HG03196 (cell line): ENCODE measurements at regions not wholly inside any gene's neighbourhood (a gene's known extent, or its start where the extent isn't known, plus 50 kb on each side); places are given as distances from the start of the nearest gene placed in this dataset.
"Not testable (repeated sequence)": the region's sequence is repeated elsewhere in the genome, so short reads cannot be mapped to it uniquely, and the experiment has no call there.

Experiments
- ATAC-seq: cut with Tn5 transposase; IDR thresholded peaks from one replicate; pipeline ENCODE4 v1.9.1; 2021; ENCODE audit not compliant: unreplicated experiment

- not testable (repeated sequence) for ATAC-seq
Measured at GRCh38 chr10:6702833-6703232, 122.8 kb upstream of the PRKCQ start.

- no peak for ATAC-seq
Measured at GRCh38 chr10:6702030-6702429, 122.0 kb upstream of the PRKCQ start.

DNA sequence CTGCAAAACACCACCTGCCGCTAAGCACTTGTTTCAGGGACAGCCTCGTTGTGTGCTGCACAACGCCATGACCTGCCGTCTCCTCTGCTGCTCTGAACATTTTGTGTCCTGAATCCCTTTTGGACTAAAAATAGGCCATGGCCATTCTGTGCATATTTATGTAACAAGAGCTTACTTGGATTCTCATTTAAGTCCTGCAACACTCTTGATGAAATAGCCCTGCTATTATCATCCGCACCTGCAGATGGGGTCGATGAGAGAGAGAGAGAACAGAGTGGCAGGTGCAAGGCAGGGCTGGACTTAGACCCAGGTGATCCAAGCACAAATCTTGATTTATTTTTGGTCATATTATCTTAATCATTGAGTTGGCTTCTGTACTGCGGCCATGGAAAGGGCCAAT lies 121.2 kb upstream of the PRKCQ start:
- ATAC-seq: no peak

DNA sequence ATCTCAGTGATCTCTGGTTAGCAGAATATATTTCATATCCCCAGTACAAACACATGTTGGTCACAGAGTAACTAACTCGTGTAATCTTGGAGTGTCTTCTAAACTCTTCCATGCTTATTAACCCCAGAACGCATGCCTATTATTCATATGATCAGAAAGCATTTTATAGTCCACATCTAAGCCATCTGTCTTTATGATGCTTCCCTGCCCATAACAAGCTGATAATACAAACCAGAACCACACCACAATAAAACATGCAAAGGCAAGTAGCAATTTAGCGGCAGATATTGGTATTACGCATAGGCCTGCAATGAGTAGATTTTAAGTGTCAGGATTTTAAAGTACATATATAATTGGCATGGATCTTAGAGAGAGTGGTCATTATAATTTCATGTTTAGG lies 120.0 kb upstream of the PRKCQ start:
- no peak for ATAC-seq

GRCh38 chr10:6699336-6699735 lies 119.3 kb upstream of the PRKCQ start:
- no peak for ATAC-seq

DNA sequence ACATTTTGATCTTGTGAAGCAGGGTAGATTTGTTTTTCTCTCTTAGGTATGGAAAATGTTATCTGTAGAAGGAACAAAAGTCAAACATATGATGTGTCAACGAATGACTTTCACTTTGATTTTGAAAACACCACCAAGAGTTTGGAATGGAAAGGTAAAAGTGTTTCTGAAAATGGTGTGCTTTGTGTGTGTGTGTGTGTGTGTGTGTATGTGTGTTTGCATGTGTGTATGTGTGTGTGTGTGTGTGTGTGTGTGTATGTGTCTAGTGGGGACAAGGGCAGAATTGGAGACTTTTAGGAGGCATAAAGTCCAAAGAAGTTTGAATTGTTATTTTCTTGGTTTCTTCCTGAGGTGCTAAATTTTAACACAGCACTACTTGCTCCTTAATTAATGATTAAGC lies 115.4 kb upstream of the PRKCQ start:
- ATAC-seq: no peak

- no peak for ATAC-seq
Measured at GRCh38 chr10:6694447-6695140, 114.5 kb upstream of the PRKCQ start.

GRCh38 chr10:6692856-6693255 lies 112.8 kb upstream of the PRKCQ start:
- no peak for ATAC-seq

- ATAC-seq: no peak
Measured at GRCh38 chr10:6692103-6692502, 112.0 kb upstream of the PRKCQ start.

DNA sequence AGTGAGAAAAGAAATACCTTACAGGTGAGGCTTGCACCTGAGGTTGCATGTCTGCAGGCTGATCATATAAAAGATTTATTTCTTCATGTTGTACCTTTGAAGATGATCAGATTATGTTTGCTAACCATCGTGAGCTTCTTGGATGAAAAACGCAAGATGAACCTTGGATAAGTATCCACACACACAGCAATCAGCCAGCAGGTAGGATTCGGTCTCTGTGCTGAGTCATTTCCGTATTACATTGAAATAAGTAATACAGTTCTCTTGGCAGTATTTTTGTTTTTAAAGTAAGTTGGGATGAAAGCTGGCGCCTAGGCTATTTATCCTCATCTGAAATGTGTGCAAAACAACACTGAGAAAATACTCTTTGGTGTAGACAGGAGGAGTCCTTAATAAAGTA lies 109.0 kb upstream of the PRKCQ start:
- no peak for ATAC-seq

GRCh38 chr10:6680735-6681134 lies 100.7 kb upstream of the PRKCQ start:
- no peak for ATAC-seq

- ATAC-seq: no peak
Measured at GRCh38 chr10:6678956-6679355, 98.9 kb upstream of the PRKCQ start.

- no peak for ATAC-seq
Measured at GRCh38 chr10:6678211-6678803, 98.2 kb upstream of the PRKCQ start.

DNA sequence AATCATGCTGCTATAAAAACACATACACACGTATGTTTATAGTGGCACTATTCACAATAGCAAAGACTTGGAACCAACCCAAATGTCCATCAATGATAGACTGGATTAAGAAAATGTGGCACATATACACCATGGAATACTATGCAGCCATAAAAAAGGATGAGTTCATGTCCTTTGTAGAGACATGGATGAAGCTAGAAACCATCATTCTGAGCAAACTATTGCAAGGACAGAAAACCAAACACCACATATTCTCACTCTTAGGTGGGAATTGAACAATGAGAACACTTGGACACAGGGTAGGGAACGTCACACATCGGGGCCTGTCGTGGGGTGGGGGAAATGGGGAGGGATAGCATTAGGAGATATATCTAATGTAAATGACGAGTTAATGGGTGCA lies 97.1 kb upstream of the PRKCQ start:
- ATAC-seq: not testable (repeated sequence)

DNA sequence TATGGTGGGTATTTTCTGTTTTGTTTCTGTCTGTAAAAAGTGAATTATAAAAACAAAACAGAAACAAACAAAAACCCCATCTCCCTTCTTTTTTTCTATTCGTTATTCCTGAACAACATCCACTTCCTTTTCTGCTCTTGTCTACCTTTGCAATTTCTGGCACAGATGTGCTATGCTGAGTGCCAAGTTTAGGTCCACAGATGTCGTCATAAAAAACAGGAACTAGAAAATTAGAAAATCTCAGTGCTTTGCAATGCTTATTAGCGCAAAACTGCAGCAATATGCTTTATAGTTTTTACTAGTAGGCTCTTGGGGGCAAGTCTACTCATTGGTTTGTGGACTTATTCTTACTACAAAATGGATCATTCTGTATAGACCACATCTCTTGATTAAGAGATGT lies 94.2 kb upstream of the PRKCQ start:
- no peak for ATAC-seq

GRCh38 chr10:6671976-6672375 lies 91.9 kb upstream of the PRKCQ start:
- ATAC-seq: no peak

- no peak for ATAC-seq
Measured at GRCh38 chr10:6669269-6669859, 89.3 kb upstream of the PRKCQ start.

GRCh38 chr10:6667679-6668270 lies 87.7 kb upstream of the PRKCQ start:
- no peak for ATAC-seq

DNA sequence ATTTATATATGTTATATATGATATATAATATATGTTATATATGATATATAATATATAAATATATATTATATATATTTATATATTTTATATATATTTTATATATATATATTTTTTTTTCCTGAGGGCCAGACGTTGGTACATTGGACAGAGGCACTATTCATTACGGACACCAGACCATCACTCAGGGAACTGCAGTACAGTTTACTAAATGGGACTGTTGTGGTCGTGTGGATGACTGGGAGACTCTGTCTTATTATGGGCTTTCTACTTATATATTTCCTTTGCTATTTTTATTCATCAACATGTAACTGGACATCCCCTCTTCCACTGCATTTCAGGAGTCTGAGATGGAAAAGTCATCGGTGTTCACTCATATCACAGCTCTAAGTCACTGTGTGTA lies 87.1 kb upstream of the PRKCQ start:
- no peak for ATAC-seq

- ATAC-seq: no peak
Measured at GRCh38 chr10:6665847-6666246, 85.8 kb upstream of the PRKCQ start.

DNA sequence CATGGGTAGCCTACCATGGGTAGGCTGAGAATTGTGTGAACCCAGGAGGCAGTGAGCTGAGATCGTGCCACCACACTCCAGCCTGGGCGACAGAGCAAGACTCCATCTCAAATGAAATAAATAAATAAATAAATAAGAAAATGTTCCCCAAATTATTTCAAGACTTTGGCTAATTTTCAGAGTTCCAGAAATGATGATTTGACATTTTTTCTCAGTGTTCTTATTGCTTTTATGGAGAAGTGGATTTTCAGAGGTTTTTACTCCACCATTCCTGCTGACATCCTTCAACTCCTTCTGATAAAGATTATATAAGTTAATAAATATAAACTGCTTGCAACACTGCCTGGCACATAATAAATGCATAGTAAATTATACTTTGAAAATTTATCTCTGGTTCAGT lies 80.4 kb upstream of the PRKCQ start:
- no peak for ATAC-seq

- ATAC-seq: no peak
Measured at GRCh38 chr10:6659451-6659850, 79.4 kb upstream of the PRKCQ start.
